Lower leg skin (tissue), 4 donors: ENCODE measurements at regions not wholly inside any gene's neighbourhood (a gene's known extent, or its start where the extent isn't known, plus 50 kb on each side); places are given as distances from the start of the nearest gene placed in this dataset.

Experiments
- DNase-seq, 2 donors: peaks; one replicate each; pipeline ENCODE4 v3.0.0-alpha.2; 2019; ENCODE audit warnings: low spot score in 2 of 2
- H3K4me3 ChIP-seq: fragments of 200-600 bp; sonication (generic); 2 replicates; pipeline ENCODE4 v1.5.1; 2017; ENCODE audit warnings: mild to moderate bottlenecking, low read depth; ENCODE audit not compliant: poor library complexity, severe bottlenecking
- POLR2A ChIP-seq, 2 donors: fragments of 450-650 bp; IDR thresholded peaks; one replicate each; pipeline ENCODE4 v1.6.1; 2016 to 2017; ENCODE audit warnings: antibody characterized with exemption in 2 of 2, mild to moderate bottlenecking in 1 of 2, moderate library complexity in 1 of 2
- WGBS, 2 donors: methylation state at CpG; one replicate each; pipeline ENCODE4 v1.1.5; 2018; 5-methylcytosine and 5-hydroxymethylcytosine counted together
- intact Hi-C: fragments of 100-400 bp; cut with DNase I; formaldehyde crosslinking; loops from one replicate; pipeline ENCODE4 v1.15.0; 2023; ENCODE audit warnings: low total_unique reads
- TF ChIP-seq, protein P1 (sequence below), 3 donors: fragments of 450-650 bp; IDR thresholded peaks; one replicate each; pipeline ENCODE4 v1.5.1; 2016; ENCODE audit warnings: antibody characterized with exemption in 3 of 3, mild to moderate bottlenecking in 3 of 3, moderate library complexity in 2 of 3

DNA sequence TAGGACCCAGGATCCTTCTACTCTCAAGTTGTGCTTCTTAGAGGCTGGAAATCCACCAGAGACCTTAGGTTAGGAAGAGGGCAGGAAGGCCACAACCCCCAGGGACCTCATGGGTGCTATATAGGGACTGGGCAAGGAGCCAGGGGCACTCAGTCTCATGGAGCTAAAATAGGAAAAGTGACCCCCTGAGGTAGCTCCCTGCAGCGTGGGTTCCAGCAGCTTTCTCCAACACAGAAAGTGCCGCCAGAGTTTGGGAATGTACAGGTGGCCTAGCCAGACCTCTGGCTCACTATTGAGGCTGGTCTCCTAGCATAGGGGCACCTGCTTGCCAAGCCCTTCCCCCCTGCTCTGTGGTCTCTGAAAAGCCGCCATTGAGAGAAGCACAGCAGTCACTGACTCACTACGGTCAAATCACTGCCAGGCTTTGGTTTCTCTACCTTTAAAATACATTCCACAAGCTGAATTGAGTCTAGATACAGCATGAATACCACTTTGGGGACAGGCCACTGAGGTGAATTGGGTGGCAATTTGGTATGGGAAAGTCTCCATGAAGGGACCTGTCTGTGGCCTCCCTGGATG, 333.2 kb upstream of the PODXL start:
- H3K4me3 ChIP-seq, result no peak overlapping the region
- intact Hi-C loops, result no loop called here
- TF ChIP-seq POLR2A (IDR thresholded peaks at IDR 0.05), result no peak
- TF ChIP-seq, protein P1, sequence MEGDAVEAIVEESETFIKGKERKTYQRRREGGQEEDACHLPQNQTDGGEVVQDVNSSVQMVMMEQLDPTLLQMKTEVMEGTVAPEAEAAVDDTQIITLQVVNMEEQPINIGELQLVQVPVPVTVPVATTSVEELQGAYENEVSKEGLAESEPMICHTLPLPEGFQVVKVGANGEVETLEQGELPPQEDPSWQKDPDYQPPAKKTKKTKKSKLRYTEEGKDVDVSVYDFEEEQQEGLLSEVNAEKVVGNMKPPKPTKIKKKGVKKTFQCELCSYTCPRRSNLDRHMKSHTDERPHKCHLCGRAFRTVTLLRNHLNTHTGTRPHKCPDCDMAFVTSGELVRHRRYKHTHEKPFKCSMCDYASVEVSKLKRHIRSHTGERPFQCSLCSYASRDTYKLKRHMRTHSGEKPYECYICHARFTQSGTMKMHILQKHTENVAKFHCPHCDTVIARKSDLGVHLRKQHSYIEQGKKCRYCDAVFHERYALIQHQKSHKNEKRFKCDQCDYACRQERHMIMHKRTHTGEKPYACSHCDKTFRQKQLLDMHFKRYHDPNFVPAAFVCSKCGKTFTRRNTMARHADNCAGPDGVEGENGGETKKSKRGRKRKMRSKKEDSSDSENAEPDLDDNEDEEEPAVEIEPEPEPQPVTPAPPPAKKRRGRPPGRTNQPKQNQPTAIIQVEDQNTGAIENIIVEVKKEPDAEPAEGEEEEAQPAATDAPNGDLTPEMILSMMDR (IDR thresholded peaks at IDR 0.05), result no peak
- 75 to 81% methylated on average over 3 to 4 of the region's 4 CpGs for WGBS, 2 donors
- DNase-seq, result no peak

DNA sequence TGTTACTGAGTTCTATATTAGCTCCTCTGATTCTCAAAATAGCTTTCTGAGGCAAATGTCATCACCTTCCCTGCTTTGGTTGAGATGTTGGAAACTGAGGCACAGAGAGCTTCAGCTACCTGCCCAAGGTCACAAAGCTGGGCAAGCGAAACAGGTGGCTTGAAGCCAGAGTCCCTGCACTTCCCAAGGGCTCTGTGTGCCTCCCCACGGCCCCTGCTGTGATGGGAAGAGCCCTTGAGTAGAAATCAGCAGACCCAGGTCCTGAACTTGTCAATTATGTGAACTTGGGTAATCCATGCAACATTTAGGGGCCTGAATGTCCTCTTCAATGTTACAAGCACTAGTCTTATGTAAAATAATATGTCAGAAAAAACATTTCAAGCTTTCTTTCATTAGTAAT, 327.3 kb upstream of the PODXL start:
- no peak overlapping the region for H3K4me3 ChIP-seq
- no peak for TF ChIP-seq POLR2A (IDR thresholded peaks at IDR 0.05)
- TF ChIP-seq, protein P1 (IDR thresholded peaks at IDR 0.05), result no peak
- intact Hi-C loops, result no loop called here
- WGBS, 2 donors, result 76 to 92% methylated on average over 2 of the region's 2 CpGs
- peak in 1 of 2 donors; percentile 70 for DNase-seq

DNA sequence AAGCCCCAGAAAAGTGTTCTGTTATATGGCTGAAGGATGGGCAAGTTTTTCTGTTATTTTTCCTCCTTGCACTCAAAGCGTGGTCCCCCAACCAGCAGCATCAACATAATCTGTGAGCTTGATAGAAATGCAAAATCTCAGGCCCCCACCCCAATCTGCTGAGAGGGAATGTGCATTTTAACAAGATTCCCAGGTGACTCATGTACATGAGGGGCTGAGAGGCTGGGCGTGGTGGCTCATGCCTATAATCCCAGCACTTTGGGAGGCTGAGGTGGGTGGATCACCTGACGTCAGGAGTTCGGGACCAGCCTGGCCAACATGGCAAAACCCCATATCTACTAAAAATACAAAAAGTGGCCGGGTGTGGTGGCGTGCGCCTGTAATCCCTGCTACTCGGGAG, 326.8 kb upstream of the PODXL start:
- TF ChIP-seq POLR2A (IDR thresholded peaks at IDR 0.05), result no peak
- TF ChIP-seq, protein P1 (IDR thresholded peaks at IDR 0.05), result no peak
- H3K4me3 ChIP-seq, result no peak overlapping the region
- 82 to 86% methylated on average over 8 of the region's 8 CpGs for WGBS, 2 donors
- intact Hi-C loops, result no loop called here
- DNase-seq, result peak in 1 of 2 donors; percentile 48

DNA sequence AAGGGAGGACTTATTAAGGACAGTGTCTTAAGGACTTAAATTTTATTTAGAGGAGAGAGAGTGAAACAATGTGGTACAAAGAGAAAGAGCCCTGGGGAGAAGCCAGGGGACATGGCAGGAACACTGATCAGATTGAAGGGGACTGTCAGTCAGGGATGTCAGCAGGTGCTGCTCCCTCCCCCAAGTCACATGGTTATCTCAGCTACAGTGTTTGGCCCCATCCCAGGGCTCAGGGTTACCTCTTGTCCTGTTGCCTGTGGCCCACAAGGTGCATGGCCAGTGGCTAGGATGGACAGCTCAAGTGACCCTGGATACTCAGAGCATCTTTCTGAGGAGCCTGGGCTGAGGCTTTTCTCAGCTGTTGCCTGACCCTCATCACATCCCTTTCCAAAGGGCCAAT, 325.9 kb upstream of the PODXL start:
- intact Hi-C loops, result no loop called here
- no peak overlapping the region for H3K4me3 ChIP-seq
- TF ChIP-seq, protein P1 (IDR thresholded peaks at IDR 0.05), result no peak
- no peak for TF ChIP-seq POLR2A (IDR thresholded peaks at IDR 0.05)
- DNase-seq, result no peak

DNA sequence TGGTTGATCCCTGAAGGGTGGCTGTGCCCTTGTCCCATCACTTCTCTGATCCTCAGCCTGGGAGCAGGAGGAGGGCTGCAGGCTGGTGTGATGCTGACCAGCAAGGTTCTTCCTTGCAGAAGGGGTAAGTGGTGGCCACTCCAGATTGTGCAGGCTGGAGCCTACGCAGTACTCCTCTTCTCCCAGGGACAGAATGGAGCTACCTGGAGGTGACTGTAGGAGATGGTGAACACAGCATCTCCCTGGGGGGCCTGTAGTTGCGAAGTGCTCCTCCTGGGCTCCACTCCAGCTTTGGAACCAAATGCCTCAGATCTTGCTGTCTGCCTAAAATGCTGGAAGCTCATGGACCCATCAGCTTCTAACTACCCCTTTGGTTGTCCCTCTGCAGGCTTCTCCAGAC, 323.6 kb upstream of the PODXL start:
- WGBS, 2 donors, result 86% methylated on average over 2 of the region's 2 CpGs
- no peak for DNase-seq
- no peak for TF ChIP-seq POLR2A (IDR thresholded peaks at IDR 0.05)
- TF ChIP-seq, protein P1 (IDR thresholded peaks at IDR 0.05), result no peak
- H3K4me3 ChIP-seq, result no peak overlapping the region
- intact Hi-C loops, result no loop called here

DNA sequence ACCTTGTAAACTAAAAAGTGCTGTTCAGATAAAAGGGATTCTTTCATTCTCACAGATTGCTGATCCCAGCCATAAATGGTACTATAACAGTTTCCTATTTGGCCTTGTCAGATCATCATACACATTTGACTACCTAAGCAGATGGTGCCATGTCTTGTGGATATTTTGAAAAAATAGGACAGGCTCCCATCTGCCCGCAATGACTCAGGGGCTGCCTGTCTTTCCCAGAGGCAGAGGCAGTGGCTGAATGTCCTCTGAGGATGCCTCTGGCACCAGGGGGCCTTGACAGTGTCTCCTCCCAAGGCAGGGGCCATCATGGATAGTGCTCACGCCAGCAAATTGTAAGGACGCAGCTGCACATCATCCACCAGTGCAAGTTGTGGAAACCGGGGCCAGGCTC, 323.0 kb upstream of the PODXL start:
- H3K4me3 ChIP-seq, result no peak overlapping the region
- no peak for DNase-seq
- TF ChIP-seq POLR2A (IDR thresholded peaks at IDR 0.05), result no peak
- TF ChIP-seq, protein P1 (IDR thresholded peaks at IDR 0.05), result no peak
- WGBS, 2 donors, result 88 to 92% methylated on average over 4 of the region's 4 CpGs
- intact Hi-C loops, result no loop called here
